MCF 10A (cell line): ENCODE measurements at regions not wholly inside any gene's neighbourhood (a gene's known extent, or its start where the extent isn't known, plus 50 kb on each side); places are given as distances from the start of the nearest gene placed in this dataset.
A peak's percentile ranks its signal among the peaks of the same experiment; 100 is the strongest.

Experiments used
- BruUV-seq: library from RNA; stranded (reverse); fragments of 400-500 nt; replicated peaks from 2 replicates; lab custom pipeline; 2021; lab: Mats Ljungman, UMichigan
- CTCF ChIA-PET: fragments of 300-600 bp; sonication (Branson Sonifier 250); formaldehyde crosslinking; extraction: SDS; loops from one replicate; lab custom pipeline; 2021; ENCODE audit warnings: antibody characterized with exemption, inconsistent platforms; lab: Yijun Ruan, JAX
- POLR2A ChIA-PET: fragments of 300-600, 350-650 bp; sonication (Branson Sonifier 250); formaldehyde crosslinking; extraction: SDS; loops from one replicate; lab custom pipeline; 2020; ENCODE audit warnings: antibody characterized with exemption, inconsistent platforms; lab: Yijun Ruan, JAX
- DNase-seq: peaks from one replicate; pipeline ENCODE4 v3.0.0-alpha.2; 2018; ENCODE audit not compliant: unreplicated experiment
- H3K27ac Mint-ChIP-seq: one replicate; pipeline ENCODE4 v1.8.0; 2022; ENCODE audit warnings: mild to moderate bottlenecking, low read depth, mixed read lengths; ENCODE audit not compliant: unreplicated experiment
- H3K27me3 Mint-ChIP-seq: one replicate; pipeline ENCODE4 v1.8.0; 2022; ENCODE audit warnings: mixed read lengths; ENCODE audit not compliant: insufficient read depth, unreplicated experiment
- H3K36me3 Mint-ChIP-seq: one replicate; pipeline ENCODE4 v1.8.0; 2022; ENCODE audit warnings: mild to moderate bottlenecking, moderate library complexity, mixed read lengths; ENCODE audit not compliant: insufficient read depth, unreplicated experiment
- H3K4me1 Mint-ChIP-seq: one replicate; pipeline ENCODE4 v1.8.0; 2022; ENCODE audit warnings: mixed read lengths; ENCODE audit not compliant: insufficient read depth, unreplicated experiment
- H3K4me3 Mint-ChIP-seq: one replicate; pipeline ENCODE4 v1.8.0; 2022; ENCODE audit warnings: mild to moderate bottlenecking, moderate library complexity, mixed read lengths; ENCODE audit not compliant: unreplicated experiment
- H3K9me3 Mint-ChIP-seq: one replicate; pipeline ENCODE4 v1.8.0; 2022; ENCODE audit warnings: mixed read lengths; ENCODE audit not compliant: unreplicated experiment
- CTCF ChIP-seq: fragments of 200-600 bp; IDR thresholded peaks from one replicate; pipeline ENCODE4 v1.8.0; 2022; ENCODE audit warnings: antibody characterized with exemption, mild to moderate bottlenecking; ENCODE audit not compliant: unreplicated experiment
- intact Hi-C: fragments of 100-400 bp; cut with micrococcal nuclease; formaldehyde crosslinking; loops from 2 replicates; pipeline ENCODE4 v1.14.1; 2022

- no peak overlapping the region for H3K27ac Mint-ChIP-seq
- no peak overlapping the region for H3K4me3 Mint-ChIP-seq
- no peaks in the 10 kb centered on the region for H3K9me3 Mint-ChIP-seq
- intact Hi-C loops, result no loop called here
- TF ChIP-seq CTCF, result no peak
- BruUV-seq, result no TSS peak
- H3K36me3 Mint-ChIP-seq, result no peaks in the 10 kb centered on the region
- POLR2A ChIA-PET, result interaction anchor here (0.7 to 9.1 kb wide), 3 partner anchors 38 to 139 kb away, joined by 3 to 108 read pairs (median 4); partner anchors contain the start of gene DUSP5
- no peaks in the 10 kb centered on the region for H3K27me3 Mint-ChIP-seq
- DNase-seq, result peak; percentile 18
- CTCF ChIA-PET, result interaction anchor here (0.5 to 0.8 kb wide), 2 partner anchors 26 to 70 kb away, joined by 3 to 4 read pairs; no protein-coding TSS in a partner anchor
- peaks cover 47% of the 10 kb centered on the region for H3K4me1 Mint-ChIP-seq
Observed at GRCh38 chr10:110360857-110361474, 56.2 kb upstream of the SMNDC1 start.

- ChIA-PET POLR2A (interaction anchor here (0.8 to 1.7 kb wide), 4 partner anchors 25 to 139 kb away, joined by 3 to 4 read pairs (median 4); no protein-coding TSS in a partner anchor), CTCF (interaction anchor here (1.3 kb wide), 1 partner anchor 85 kb away, joined by 4 read pairs; no protein-coding TSS in a partner anchor)
- Mint-ChIP-seq H3K36me3 (no peaks in the 10 kb centered on the region), H3K4me3 (no peak overlapping the region), H3K27me3 (no peaks in the 10 kb centered on the region), H3K4me1 (peaks cover 38% of the 10 kb centered on the region), H3K27ac (peak overlapping the region; percentile 57), H3K9me3 (no peaks in the 10 kb centered on the region)
- no peak for TF ChIP-seq CTCF
- intact Hi-C loops, result no loop called here
- no peak for DNase-seq
- no TSS peak for BruUV-seq
Observed at GRCh38 chr10:110361800-110362456, 57.2 kb upstream of the SMNDC1 start.

- POLR2A ChIA-PET, result no interaction called here
- CTCF ChIA-PET, result interaction anchor here (0.6 kb wide), 2 partner anchors 21 to 194 kb away, joined by 5 read pairs; no protein-coding TSS in a partner anchor
- Mint-ChIP-seq H3K27me3 (no peaks in the 10 kb centered on the region), H3K36me3 (no peaks in the 10 kb centered on the region), H3K27ac (no peak overlapping the region), H3K4me3 (no peak overlapping the region), H3K9me3 (no peaks in the 10 kb centered on the region), H3K4me1 (peaks cover 25% of the 10 kb centered on the region)
- no peak for TF ChIP-seq CTCF
- DNase-seq, result no peak
- no TSS peak for BruUV-seq
- intact Hi-C loops, result no loop called here
Observed at GRCh38 chr10:110363572-110364411, 59.1 kb upstream of the SMNDC1 start.

- POLR2A ChIA-PET, result interaction anchor here (1.4 kb wide), 1 partner anchor 133 kb away, joined by 4 read pairs; no protein-coding TSS in a partner anchor
- H3K4me3 Mint-ChIP-seq, result no peak overlapping the region
- BruUV-seq, result no TSS peak
- TF ChIP-seq CTCF, result no peak
- H3K9me3 Mint-ChIP-seq, result no peaks in the 10 kb centered on the region
- H3K36me3 Mint-ChIP-seq, result no peaks in the 10 kb centered on the region
- CTCF ChIA-PET, result interaction anchor here (0.5 to 0.6 kb wide), 2 partner anchors 13 to 184 kb away, joined by 3 read pairs; no protein-coding TSS in a partner anchor
- peak; percentile 73 for DNase-seq
- H3K4me1 Mint-ChIP-seq, result peaks cover 26% of the 10 kb centered on the region
- H3K27ac Mint-ChIP-seq, result no peak overlapping the region
- intact Hi-C loops, result no loop called here
- no peaks in the 10 kb centered on the region for H3K27me3 Mint-ChIP-seq
Observed at GRCh38 chr10:110364531-110364937, 59.8 kb upstream of the SMNDC1 start.
